ENCODE measurements at regions not wholly inside any gene's neighbourhood (a gene's known extent, or its start where the extent isn't known, plus 50 kb on each side); places are given as distances from the start of the nearest gene placed in this dataset.

DNA sequence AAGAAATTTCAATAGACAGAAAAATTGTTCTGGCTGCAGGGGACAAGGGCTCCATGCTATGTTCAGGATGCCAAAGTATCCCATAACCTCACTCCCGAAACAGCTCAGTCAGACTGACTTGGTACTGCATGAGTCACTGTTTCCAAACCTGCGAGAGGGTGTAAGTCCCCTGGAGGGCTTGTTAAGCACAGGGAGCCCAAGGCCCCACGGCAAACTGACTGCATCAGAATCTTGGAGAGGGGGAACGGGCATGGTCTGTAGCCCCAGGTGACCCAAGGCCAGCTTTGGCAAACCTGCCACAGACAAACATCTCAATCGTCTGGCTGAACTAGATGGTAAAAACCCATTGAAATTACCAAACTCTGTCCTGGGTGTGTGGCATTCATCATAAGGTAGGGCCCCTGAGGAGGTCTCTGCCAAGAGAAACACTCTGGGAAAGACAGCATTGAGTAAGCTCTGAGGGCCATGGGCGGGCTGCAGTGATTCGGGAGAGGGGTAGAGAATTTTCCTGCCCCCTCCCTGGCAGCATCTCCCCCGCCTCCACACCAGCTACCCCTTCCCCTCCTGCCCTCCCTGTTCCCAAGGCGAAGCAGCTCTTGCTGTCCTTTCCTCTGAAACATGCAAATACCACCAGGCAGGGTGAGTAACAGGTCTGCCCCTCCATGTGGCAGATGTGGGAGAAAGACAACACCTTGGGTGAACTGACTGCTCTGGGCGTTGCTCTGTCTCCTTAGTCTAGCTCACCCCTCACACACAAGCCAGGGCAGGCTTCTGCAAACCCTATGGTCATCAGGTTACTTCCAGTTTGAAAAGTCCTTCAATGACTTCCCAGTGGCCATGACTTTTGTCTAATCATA, 274.7 kb upstream of the SIX2 start:
- ATAC-seq: no peak
- Histone ChIP-seq H3K9me3 (peaks cover 0 to 11% (median 0%) of the 10 kb centered on the region in 3 donors), H3K4me1 (no peaks in the 10 kb centered on the region), H3K36me3 (no peaks in the 10 kb centered on the region), H3K27ac (no peak overlapping the region), H3K27me3 (peaks cover 4% of the 10 kb centered on the region), H3K4me3 (no peak overlapping the region)
- 58 to 68% methylated on average over 2 to 7 of the region's 10 CpGs for WGBS, 2 donors (ENCODE audit: low coverage in 1 of 2)
- TF ChIP-seq, protein P1, sequence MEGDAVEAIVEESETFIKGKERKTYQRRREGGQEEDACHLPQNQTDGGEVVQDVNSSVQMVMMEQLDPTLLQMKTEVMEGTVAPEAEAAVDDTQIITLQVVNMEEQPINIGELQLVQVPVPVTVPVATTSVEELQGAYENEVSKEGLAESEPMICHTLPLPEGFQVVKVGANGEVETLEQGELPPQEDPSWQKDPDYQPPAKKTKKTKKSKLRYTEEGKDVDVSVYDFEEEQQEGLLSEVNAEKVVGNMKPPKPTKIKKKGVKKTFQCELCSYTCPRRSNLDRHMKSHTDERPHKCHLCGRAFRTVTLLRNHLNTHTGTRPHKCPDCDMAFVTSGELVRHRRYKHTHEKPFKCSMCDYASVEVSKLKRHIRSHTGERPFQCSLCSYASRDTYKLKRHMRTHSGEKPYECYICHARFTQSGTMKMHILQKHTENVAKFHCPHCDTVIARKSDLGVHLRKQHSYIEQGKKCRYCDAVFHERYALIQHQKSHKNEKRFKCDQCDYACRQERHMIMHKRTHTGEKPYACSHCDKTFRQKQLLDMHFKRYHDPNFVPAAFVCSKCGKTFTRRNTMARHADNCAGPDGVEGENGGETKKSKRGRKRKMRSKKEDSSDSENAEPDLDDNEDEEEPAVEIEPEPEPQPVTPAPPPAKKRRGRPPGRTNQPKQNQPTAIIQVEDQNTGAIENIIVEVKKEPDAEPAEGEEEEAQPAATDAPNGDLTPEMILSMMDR (IDR thresholded peaks at IDR 0.05): no peak
- TF ChIP-seq EP300 (IDR thresholded peaks at IDR 0.05): no peak
- no peak for TF ChIP-seq POLR2A (IDR thresholded peaks at IDR 0.05)
- TF ChIP-seq POLR2AphosphoS5 (IDR thresholded peaks at IDR 0.05): no peak

DNA sequence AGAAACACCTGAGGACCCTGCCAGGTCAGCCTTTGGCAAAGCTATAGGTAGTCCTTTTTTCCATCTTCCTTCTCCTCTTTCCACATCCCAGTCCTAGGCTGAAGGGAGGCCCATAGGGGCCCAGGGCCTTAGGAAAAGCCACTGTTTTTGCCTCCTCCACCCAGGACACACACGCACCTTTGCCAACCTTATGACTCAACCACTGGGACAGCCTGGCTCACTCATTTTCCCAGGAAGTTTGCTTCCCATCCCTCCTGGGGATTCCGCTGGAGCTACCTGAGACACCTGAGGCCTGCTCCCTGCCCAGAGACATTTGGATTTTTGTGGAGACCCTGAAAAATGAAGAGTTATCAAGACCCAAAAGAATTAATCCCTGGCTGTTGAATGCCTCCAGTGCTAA, 273.4 kb upstream of the SIX2 start:
- WGBS, 2 donors (ENCODE audit: low coverage in 1 of 2): 83 to 100% methylated on average over 1 to 2 of the region's 2 CpGs
- Histone ChIP-seq H3K36me3 (no peaks in the 10 kb centered on the region), H3K27me3 (peaks cover 4% of the 10 kb centered on the region), H3K27ac (no peak overlapping the region), H3K4me3 (no peak overlapping the region), H3K4me1 (no peaks in the 10 kb centered on the region), H3K9me3 (peaks cover 0 to 11% (median 0%) of the 10 kb centered on the region in 3 donors)
- ATAC-seq: no peak
- TF ChIP-seq POLR2AphosphoS5 (IDR thresholded peaks at IDR 0.05): no peak

DNA sequence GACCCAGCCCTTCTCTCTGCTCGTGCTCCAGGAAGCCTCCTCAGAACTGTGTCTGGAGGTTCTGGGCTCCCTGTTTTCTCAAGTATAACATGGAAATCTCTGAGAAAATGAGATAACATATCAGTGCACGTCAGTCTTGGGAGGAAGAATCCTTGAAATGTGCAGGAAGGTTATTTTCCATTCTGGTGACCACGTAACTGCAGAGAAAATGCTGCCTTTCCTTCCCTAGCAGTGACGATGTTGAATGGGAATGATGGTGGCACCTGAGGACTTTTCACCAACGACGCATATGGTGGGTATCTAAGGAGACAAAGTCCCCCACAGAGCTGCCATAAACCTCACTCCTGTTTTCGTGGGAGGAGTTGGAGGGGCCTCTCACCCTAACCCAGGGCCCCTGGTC, 272.1 kb upstream of the SIX2 start:
- Histone ChIP-seq H3K4me3 (no peak overlapping the region), H3K9me3 (peaks cover 0 to 11% (median 0%) of the 10 kb centered on the region in 3 donors), H3K36me3 (no peaks in the 10 kb centered on the region), H3K27ac (no peak overlapping the region), H3K4me1 (no peaks in the 10 kb centered on the region), H3K27me3 (peaks cover 4% of the 10 kb centered on the region)
- TF ChIP-seq POLR2AphosphoS5 (IDR thresholded peaks at IDR 0.05) (no peak), POLR2A (IDR thresholded peaks at IDR 0.05) (no peak), EP300 (IDR thresholded peaks at IDR 0.05) (no peak)
- TF ChIP-seq, protein P1 (IDR thresholded peaks at IDR 0.05): no peak
- WGBS, 2 donors (ENCODE audit: low coverage in 1 of 2): 75% methylated on average over 6 of the region's 7 CpGs; no CpG with 5 or more reads in 1 of the 2 donors
- no peak for ATAC-seq

DNA sequence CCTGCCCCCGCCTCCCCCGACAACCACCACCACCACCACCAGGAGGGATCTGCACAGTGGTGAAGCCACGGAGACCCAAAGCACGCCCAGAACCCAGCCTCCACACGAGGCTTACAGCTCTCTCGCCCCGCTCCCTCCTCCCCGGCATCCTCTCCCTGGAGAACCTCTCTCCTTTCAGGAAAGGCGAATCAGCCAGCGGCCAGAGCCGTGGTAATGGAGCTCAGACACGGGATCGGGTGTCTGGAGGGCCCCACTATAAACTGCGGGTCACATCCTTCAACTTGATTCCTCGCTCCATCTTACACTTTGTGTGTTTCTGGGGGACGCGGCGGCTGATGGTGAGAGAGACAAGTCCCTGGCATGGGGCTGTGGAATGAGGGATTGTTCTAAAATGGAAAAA, 271.5 kb upstream of the SIX2 start:
- Histone ChIP-seq H3K9me3 (peaks cover 0 to 11% (median 0%) of the 10 kb centered on the region in 3 donors), H3K27me3 (peaks cover 4% of the 10 kb centered on the region), H3K27ac (no peak overlapping the region), H3K4me1 (no peaks in the 10 kb centered on the region), H3K36me3 (no peaks in the 10 kb centered on the region), H3K4me3 (no peak overlapping the region)
- no peak for TF ChIP-seq EP300 (IDR thresholded peaks at IDR 0.05)
- no peak for TF ChIP-seq POLR2A (IDR thresholded peaks at IDR 0.05)
- no peak for TF ChIP-seq POLR2AphosphoS5 (IDR thresholded peaks at IDR 0.05)
- no peak for ATAC-seq
- WGBS, 2 donors (ENCODE audit: low coverage in 1 of 2): 80% methylated on average over 11 of the region's 18 CpGs; no CpG with 5 or more reads in 1 of the 2 donors

DNA sequence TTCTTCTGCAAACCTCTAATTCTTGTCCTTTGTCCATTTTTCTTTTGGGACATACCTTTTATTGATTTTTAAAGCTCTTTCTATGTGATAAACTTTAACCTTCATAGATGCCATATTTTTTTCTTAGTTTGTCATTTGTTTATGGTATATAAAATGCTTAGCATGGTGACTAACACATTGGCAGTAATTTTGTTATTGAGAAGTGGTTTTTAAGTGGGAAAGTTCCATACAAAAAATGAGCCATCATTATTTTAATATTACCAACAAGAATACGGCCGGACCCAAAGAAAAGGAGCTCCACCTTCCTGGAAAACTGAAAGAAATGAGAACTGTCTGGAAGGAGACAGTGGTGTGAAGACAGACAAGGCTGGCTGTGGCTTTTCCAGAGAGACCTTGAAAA, 270.1 kb upstream of the SIX2 start:
- Histone ChIP-seq H3K27me3 (peaks cover 4% of the 10 kb centered on the region), H3K9me3 (peaks cover 0 to 4% (median 0%) of the 10 kb centered on the region in 3 donors), H3K4me1 (no peaks in the 10 kb centered on the region), H3K36me3 (no peaks in the 10 kb centered on the region), H3K4me3 (no peak overlapping the region), H3K27ac (no peak overlapping the region)
- 81% methylated on average over 2 of the region's 2 CpGs; no CpG with 5 or more reads in 1 of the 2 donors for WGBS, 2 donors (ENCODE audit: low coverage in 1 of 2)
- TF ChIP-seq EP300 (IDR thresholded peaks at IDR 0.05) (no peak), POLR2AphosphoS5 (IDR thresholded peaks at IDR 0.05) (no peak), POLR2A (IDR thresholded peaks at IDR 0.05) (no peak)
- TF ChIP-seq, protein P1 (IDR thresholded peaks at IDR 0.05): no peak
- no peak for ATAC-seq
